ENCODE measurements at regions not wholly inside any gene's neighbourhood (a gene's known extent, or its start where the extent isn't known, plus 50 kb on each side); places are given as distances from the start of the nearest gene placed in this dataset.

- DNase-seq (ENCODE audit: low read depth) = peak; percentile 58
Measured at GRCh38 chr5:34587355-34588241, 68.5 kb upstream of the RAI14 start.

- no peak for DNase-seq (ENCODE audit: low read depth)
Measured at GRCh38 chr5:34589832-34590231, 66.3 kb upstream of the RAI14 start.

- no peak for DNase-seq (ENCODE audit: low read depth)
Measured at GRCh38 chr5:34591723-34592122, 64.4 kb upstream of the RAI14 start.

- no peak for DNase-seq (ENCODE audit: low read depth)
Measured at GRCh38 chr5:34597034-34598027, 58.8 kb upstream of the RAI14 start.

- peak; percentile 75 for DNase-seq (ENCODE audit: low read depth)
Measured at GRCh38 chr5:34598177-34598794, 57.8 kb upstream of the RAI14 start.

GRCh38 chr5:34599471-34600117 lies 56.5 kb upstream of the RAI14 start:
- DNase-seq (ENCODE audit: low read depth) = no peak

- DNase-seq (ENCODE audit: low read depth) = no peak
Measured at GRCh38 chr5:34600118-34600493, 56.0 kb upstream of the RAI14 start.

- no peak for DNase-seq (ENCODE audit: low read depth)
Measured at GRCh38 chr5:34603378-34603777, 52.8 kb upstream of the RAI14 start.

- no peak for DNase-seq (ENCODE audit: low read depth)
Measured at GRCh38 chr5:34604119-34604675, 51.9 kb upstream of the RAI14 start.

GRCh38 chr5:34606101-34606500 lies 50.0 kb upstream of the RAI14 start:
- no peak for DNase-seq (ENCODE audit: low read depth)

Data from fibroblast of gingiva (primary cell).